ENCODE measurements at regions not wholly inside any gene's neighbourhood (a gene's known extent, or its start where the extent isn't known, plus 50 kb on each side); places are given as distances from the start of the nearest gene placed in this dataset.

DNA sequence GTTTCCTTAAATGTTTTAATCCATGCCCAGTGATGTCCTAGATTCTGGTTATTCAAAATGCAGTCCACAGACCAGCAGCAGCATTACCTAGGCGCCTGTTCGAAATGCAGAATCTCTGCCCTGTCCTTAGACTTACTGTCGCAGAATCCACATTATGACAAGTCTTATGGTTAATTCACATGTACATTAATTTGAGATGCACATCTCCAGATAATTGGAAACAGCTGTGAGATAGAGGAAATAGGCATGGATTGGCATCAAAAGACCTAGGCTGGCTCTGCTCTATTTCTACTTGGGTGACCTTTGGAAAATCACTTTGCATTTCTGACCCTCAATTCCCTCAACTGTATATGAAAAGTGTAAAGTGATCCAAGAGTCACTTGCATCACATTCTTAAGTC, 700.7 kb downstream of the DIAPH3 start:
- TF ChIP-seq, protein P1, sequence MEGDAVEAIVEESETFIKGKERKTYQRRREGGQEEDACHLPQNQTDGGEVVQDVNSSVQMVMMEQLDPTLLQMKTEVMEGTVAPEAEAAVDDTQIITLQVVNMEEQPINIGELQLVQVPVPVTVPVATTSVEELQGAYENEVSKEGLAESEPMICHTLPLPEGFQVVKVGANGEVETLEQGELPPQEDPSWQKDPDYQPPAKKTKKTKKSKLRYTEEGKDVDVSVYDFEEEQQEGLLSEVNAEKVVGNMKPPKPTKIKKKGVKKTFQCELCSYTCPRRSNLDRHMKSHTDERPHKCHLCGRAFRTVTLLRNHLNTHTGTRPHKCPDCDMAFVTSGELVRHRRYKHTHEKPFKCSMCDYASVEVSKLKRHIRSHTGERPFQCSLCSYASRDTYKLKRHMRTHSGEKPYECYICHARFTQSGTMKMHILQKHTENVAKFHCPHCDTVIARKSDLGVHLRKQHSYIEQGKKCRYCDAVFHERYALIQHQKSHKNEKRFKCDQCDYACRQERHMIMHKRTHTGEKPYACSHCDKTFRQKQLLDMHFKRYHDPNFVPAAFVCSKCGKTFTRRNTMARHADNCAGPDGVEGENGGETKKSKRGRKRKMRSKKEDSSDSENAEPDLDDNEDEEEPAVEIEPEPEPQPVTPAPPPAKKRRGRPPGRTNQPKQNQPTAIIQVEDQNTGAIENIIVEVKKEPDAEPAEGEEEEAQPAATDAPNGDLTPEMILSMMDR (conservative IDR thresholded peaks at IDR 0.05), result no peak
- no peak for TF ChIP-seq EZH2 (IDR thresholded peaks at IDR 0.05; ENCODE audit: low read depth)
